ENCODE measurements at regions not wholly inside any gene's neighbourhood (a gene's known extent, or its start where the extent isn't known, plus 50 kb on each side); places are given as distances from the start of the nearest gene placed in this dataset.
A peak's percentile ranks its signal among the peaks of the same experiment; 100 is the strongest.
"Not testable (repeated sequence)": the region's sequence is repeated elsewhere in the genome, so short reads cannot be mapped to it uniquely, and the experiment has no call there.

GRCh38 chr3:18559331-18559842 lies 134.2 kb upstream of the SATB1 start:
- intact Hi-C loops (cut with DNase I) = loop anchor here (2.0 kb wide), 1 partner anchor 429 kb away; no protein-coding TSS in a partner anchor
- H3K36me3 ChIP-seq = no peaks in the 10 kb centered on the region
- no peaks in the 10 kb centered on the region for H3K9me3 ChIP-seq
- H3K4me1 ChIP-seq = no peaks in the 10 kb centered on the region
- H3K4me3 ChIP-seq = no peak overlapping the region
- peak; percentile 31 to 63 (median 62) for TF ChIP-seq CTCF (IDR thresholded peaks at IDR 0.05)
- H3K27me3 ChIP-seq = no peaks in the 10 kb centered on the region
- H3K27ac ChIP-seq = no peak overlapping the region
- no peak for DNase-seq (ENCODE audit: low spot score in 2 of 2)

- no peak overlapping the region for H3K4me3 ChIP-seq
- H3K9me3 ChIP-seq = no peaks in the 10 kb centered on the region
- intact Hi-C loops (cut with DNase I) = loop anchor here (2.0 kb wide), 1 partner anchor 430 kb away; no protein-coding TSS in a partner anchor
- no peaks in the 10 kb centered on the region for H3K27me3 ChIP-seq
- H3K27ac ChIP-seq = no peak overlapping the region
- TF ChIP-seq CTCF (IDR thresholded peaks at IDR 0.05) = no peak
- H3K4me1 ChIP-seq = no peaks in the 10 kb centered on the region
- no peaks in the 10 kb centered on the region for H3K36me3 ChIP-seq
- no peak for DNase-seq (ENCODE audit: low spot score in 2 of 2)
Observed at GRCh38 chr3:18558507-18558906, 133.4 kb upstream of the SATB1 start.

- H3K27me3 ChIP-seq = no peaks in the 10 kb centered on the region
- intact Hi-C loops (cut with DNase I) = no loop called here
- no peak for DNase-seq (ENCODE audit: low spot score in 2 of 2)
- no peaks in the 10 kb centered on the region for H3K9me3 ChIP-seq
- H3K4me1 ChIP-seq = no peaks in the 10 kb centered on the region
- no peak overlapping the region for H3K4me3 ChIP-seq
- no peaks in the 10 kb centered on the region for H3K36me3 ChIP-seq
- no peak overlapping the region for H3K27ac ChIP-seq
- TF ChIP-seq CTCF (IDR thresholded peaks at IDR 0.05) = no peak
Observed at GRCh38 chr3:18557216-18557615, 132.1 kb upstream of the SATB1 start.

- Histone ChIP-seq H3K9me3 (no peaks in the 10 kb centered on the region), H3K4me1 (no peaks in the 10 kb centered on the region), H3K27me3 (no peaks in the 10 kb centered on the region), H3K4me3 (no peak overlapping the region), H3K27ac (no peak overlapping the region), H3K36me3 (no peaks in the 10 kb centered on the region)
- no peak for TF ChIP-seq CTCF (IDR thresholded peaks at IDR 0.05)
- intact Hi-C loops (cut with DNase I) = no loop called here
- no peak for DNase-seq (ENCODE audit: low spot score in 2 of 2)
Observed at GRCh38 chr3:18556503-18557135, 131.5 kb upstream of the SATB1 start.

GRCh38 chr3:18556001-18556408 lies 130.9 kb upstream of the SATB1 start:
- no peak for DNase-seq (ENCODE audit: low spot score in 2 of 2)
- H3K9me3 ChIP-seq = no peaks in the 10 kb centered on the region
- H3K4me3 ChIP-seq = no peak overlapping the region
- no peaks in the 10 kb centered on the region for H3K27me3 ChIP-seq
- no peaks in the 10 kb centered on the region for H3K4me1 ChIP-seq
- H3K36me3 ChIP-seq = no peaks in the 10 kb centered on the region
- no peak for TF ChIP-seq CTCF (IDR thresholded peaks at IDR 0.05)
- intact Hi-C loops (cut with DNase I) = no loop called here
- H3K27ac ChIP-seq = no peak overlapping the region

GRCh38 chr3:18552579-18553105 lies 127.5 kb upstream of the SATB1 start:
- H3K4me3 ChIP-seq; H3K4me1 ChIP-seq; H3K9me3 ChIP-seq; H3K36me3 ChIP-seq; intact Hi-C loops (cut with DNase I); H3K27me3 ChIP-seq; DNase-seq (ENCODE audit: low spot score in 2 of 2); H3K27ac ChIP-seq: not testable (repeated sequence)

All from ascending aorta (tissue), 2 donors.